GM21367 (cell line): ENCODE measurements at regions not wholly inside any gene's neighbourhood (a gene's known extent, or its start where the extent isn't known, plus 50 kb on each side); places are given as distances from the start of the nearest gene placed in this dataset.

Experiments used
- ATAC-seq: cut with Tn5 transposase; IDR thresholded peaks from one replicate; pipeline ENCODE4 v1.9.1; 2021; ENCODE audit not compliant: unreplicated experiment

DNA sequence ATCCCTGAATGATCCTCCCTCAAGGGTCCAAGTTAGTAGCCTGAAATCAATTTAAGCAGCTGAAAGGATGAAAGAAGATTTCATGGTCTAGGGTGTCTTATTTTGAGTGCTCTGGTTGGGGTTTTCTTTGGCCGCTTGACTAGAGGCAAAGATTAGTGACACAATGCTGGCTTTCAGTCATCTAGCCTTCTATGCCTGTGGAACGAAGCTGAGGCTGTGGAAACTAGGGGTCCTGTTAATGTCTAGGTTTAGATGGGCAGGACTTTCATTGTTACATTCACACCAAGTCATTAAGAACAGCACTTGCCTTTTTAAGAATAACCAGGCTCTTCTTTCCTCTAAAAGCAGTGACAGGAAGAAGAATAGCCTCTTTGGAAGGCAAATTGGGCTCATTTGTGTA lies 253.8 kb upstream of the E2F7 start:
- ATAC-seq: no peak

- ATAC-seq: no peak
These were observed 250.0 kb upstream of the E2F7 start for GRCh38 chr12:77315407-77315806.

- no peak for ATAC-seq
These were observed 249.1 kb upstream of the E2F7 start for GRCh38 chr12:77314378-77315052.

DNA sequence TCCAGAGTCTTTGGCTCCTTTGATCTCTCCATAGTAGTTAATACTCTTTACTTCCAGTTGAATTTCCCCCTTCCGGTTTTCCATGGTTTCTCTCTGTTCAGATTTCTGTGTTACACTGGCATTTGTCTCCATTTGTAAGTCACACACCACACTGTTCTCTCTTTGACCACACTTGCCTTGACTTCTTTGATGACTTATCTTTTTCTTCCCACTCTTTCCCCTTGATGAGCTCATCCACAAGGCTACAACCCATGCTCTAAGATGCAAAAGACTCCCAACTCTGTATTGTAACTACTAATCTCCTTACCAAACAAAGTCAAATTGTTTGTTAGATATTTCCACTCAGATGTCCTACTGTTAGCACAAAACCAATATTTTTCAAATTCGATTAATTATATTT lies 242.7 kb upstream of the E2F7 start:
- no peak for ATAC-seq

DNA sequence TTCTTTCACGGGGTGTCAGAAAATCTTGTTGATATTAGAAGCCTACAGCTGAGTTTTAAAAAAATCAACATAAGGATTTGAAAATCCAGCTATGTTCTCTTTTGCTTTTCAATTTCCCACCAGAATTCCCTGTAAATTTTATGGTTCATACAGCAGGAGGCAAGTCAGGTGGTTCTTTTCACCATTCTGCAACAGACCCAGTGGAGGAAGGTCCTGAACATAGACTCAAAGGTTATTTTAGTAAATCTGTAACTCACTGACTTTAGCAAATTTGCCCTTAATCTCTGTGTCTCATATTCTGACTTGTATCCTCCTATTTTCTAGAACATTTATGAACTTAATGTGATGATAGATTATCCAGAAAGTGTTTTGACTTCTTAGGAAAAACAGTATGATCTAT lies 235.4 kb upstream of the E2F7 start:
- no peak for ATAC-seq

GRCh38 chr12:77299910-77300669 lies 234.7 kb upstream of the E2F7 start:
- ATAC-seq: no peak

DNA sequence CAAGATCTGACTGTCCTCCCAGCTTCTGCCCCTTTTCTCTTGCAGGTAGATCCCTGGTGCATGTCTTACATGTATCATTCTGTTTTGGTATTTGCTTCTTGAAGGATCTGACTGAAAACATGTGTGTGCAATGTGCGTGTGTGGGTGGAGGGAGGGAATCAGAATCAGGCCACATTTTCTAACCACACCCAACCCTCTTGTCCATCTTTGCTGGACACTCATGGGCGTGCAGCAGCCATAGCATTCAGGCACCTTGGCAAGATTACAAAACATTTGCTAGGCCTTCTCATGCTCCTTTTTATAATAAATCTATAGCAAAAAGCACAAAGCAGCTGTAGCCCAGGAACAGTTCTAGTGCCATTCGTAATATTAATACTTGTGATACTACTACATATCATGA lies 233.6 kb upstream of the E2F7 start:
- no peak for ATAC-seq

GRCh38 chr12:77294016-77294415 lies 228.6 kb upstream of the E2F7 start:
- no peak for ATAC-seq

GRCh38 chr12:77274926-77275325 lies 209.6 kb upstream of the E2F7 start:
- ATAC-seq: no peak

DNA sequence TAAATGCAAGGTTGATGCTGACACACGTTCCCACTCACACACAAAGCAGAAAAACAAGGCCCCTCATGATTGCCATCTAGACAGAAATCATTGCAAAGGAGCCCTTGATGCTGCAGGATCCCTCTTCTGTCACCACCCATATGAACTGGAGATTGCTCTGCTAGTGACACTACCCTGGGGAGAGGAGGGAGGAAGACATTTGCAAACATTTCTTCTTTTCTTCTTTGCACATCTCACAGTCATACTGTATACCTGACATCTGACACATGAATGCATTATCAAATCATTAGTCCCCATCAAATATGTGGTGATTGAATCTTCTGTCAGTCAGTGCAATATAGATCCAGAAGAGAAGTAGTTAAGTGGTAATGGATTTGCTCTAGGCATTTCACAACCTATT lies 208.5 kb upstream of the E2F7 start:
- ATAC-seq: no peak

DNA sequence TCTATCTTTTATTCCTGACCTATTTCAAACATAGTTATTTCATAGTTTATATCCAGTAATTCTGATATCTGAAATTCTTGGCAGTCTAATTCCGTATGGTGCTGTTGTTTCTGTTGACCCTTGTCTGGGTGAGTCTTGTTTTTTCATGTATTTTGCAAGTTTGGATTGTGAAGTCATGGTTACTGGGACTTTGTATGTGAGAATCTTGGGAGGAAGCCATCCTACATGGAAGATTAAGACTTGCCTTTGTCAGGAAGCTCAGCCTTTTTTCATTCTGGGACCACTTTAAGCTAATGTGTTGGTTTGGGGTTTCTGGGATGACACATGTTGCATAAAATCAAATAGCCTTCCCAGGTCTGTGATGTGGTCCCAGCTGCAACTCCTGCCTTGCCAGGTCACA lies 191.6 kb upstream of the E2F7 start:
- ATAC-seq: no peak

GRCh38 chr12:77253321-77253720 lies 188.0 kb upstream of the E2F7 start:
- ATAC-seq: no peak

DNA sequence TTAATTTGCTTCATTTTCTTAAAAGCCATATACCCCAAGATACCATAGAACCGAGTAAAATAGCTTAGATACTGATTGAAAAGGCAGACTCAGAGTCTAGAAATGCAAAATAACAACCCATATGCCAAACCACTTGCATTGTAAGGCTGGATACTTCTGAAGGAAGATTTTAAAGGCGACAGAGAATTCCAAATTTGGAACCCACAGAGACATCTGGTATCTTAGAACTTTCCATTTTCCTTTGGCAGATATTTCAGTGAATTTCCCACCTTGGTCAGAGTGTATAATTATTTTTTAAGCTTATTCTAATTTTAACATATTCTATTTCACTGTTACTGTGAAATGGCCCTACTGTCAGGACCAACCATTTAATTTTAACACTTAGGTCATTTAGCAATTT lies 186.4 kb upstream of the E2F7 start:
- ATAC-seq: no peak

- ATAC-seq: no peak
These were observed 184.5 kb upstream of the E2F7 start for GRCh38 chr12:77249892-77250291.

- ATAC-seq: no peak
These were observed 182.7 kb upstream of the E2F7 start for GRCh38 chr12:77248036-77248435.

DNA sequence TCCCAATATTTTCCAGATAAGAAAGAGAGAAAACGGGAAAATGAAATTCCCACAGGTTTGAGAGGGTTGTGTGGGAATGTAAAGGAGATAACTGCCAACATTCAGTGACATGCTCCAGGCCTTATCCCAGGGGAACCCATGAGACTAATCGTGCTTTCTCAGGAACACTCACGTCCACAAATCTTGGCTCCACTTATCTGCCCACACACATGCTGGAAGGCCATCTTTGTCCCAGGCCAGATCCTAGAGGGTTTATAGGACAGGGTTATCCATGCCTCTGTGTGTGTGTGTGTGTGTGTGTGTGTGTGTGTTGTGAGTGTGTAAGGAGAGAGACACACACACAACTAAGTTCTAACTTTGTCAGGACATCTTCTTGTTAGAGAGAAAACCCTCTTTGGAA lies 182.2 kb upstream of the E2F7 start:
- ATAC-seq: no peak

DNA sequence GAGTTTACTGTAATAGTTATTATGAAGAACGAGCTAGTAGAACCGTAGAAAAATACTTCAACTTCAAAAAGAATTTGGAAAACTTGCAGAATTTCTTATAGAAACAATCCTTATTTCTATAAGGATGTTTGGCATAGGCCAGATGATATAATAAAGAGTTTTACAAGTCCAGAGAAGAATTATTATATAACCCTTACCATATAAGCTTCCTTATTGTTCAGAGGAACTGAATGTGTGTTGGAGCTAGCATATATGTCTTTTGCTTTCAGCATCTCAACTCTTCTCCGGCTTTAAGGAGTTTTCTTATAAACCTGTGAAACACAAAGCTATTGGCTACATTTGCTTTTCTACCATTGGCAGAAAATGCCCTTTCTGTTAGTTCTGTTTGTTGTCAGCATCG lies 178.0 kb upstream of the E2F7 start:
- ATAC-seq: no peak

DNA sequence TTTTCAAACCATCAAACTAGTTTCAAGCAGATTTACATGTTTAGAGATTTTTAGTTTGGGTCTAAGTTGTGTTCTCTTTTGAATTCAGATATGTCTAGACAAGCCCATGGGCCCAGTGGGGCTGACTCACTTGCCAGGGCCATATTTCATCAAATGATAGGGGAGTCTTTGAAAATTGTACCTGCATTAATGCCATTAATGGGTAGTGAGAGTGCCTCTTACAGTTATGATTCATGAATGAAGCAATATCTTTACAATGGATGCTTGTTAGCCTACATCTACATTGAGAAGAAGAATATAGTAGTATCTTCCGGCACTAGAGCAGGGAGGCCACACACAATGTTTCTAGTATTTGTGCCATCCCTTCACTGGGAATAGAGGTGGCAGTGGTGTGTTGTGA lies 174.2 kb upstream of the E2F7 start:
- ATAC-seq: no peak

- ATAC-seq: no peak
These were observed 173.0 kb upstream of the E2F7 start for GRCh38 chr12:77238335-77238734.

- no peak for ATAC-seq
These were observed 172.5 kb upstream of the E2F7 start for GRCh38 chr12:77237896-77238295.

DNA sequence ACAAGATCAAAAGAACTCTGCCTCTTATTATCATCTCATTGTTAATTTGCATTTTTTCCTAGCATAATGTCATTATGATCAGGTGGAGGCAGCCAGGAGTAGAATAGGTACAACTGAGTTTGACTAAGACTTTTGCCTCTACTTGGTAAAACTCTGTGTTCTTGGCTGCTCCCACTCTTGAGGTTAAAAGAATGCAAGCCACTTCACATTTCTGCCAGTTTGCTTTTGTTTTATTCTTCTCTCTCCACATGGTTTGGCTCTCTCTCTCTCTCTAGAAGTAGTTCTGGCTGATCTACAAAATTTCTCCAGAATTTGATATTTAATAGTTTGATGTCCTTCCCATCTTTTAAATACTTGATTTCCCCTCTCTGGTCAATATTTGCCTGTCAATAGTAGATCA lies 170.7 kb upstream of the E2F7 start:
- ATAC-seq: no peak

DNA sequence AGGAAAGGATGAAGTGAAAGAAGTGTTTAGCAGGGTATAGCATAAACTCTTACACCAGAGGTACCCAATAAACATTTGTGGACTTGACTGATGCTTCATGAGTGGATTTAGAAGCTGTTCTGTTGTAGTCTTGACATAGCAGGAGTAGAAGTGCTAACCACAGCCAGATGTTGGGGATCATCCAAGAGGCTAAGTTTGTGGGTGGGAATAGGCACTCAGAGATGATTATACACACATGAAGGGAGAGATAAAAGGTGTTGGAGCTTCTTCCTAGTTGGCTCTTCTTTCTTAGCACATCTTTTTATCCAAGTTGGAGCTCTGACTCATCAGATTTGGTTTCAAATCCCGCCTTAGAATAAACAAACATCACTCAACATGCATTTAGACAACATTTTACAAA lies 166.7 kb upstream of the E2F7 start:
- ATAC-seq: no peak

DNA sequence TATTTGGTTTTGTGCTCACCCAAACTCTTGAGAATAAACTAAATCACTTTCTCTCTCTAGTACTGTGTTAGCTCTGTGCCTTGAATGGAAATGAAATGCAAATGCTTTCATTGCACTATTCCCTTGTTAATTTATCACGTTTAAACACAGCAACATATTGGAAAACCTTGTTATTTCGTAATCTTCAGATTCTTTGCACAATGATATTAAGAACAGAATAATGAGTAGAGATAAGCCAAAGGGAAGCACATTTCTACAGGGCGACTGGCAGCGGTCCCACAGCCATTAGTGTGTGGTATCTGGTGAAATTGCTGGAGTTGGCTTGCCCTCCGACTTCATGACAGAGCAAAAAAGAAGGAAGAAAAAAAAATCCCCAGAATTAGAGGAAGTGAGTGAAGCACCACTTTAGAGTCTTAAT lies 166.1 kb upstream of the E2F7 start:
- no peak for ATAC-seq
